HG02852 (cell line): ENCODE measurements at regions not wholly inside any gene's neighbourhood (a gene's known extent, or its start where the extent isn't known, plus 50 kb on each side); places are given as distances from the start of the nearest gene placed in this dataset.

ENCODE experiments used
- ATAC-seq: cut with Tn5 transposase; IDR thresholded peaks from one replicate; pipeline ENCODE4 v1.9.1; 2021; ENCODE audit warnings: mild to moderate bottlenecking, moderate library complexity; ENCODE audit not compliant: unreplicated experiment

DNA sequence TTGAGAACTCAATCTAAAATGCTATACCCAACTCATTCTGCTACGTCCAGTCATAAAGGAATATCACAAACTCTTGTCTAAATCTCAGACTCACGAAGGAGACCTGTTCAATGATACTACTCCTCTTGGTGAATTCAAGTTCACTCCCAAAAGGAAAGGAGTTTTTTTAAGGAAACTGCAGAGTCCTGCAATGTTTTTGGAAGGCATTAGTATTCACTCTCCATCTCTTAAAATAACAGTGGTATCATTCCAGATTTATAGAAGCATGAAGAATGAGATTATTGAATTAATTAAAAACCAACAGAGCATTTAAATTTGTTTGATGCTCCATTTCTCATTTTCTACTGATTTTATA is 73.4 kb downstream of the FOXD1 start:
- ATAC-seq: no peak

DNA sequence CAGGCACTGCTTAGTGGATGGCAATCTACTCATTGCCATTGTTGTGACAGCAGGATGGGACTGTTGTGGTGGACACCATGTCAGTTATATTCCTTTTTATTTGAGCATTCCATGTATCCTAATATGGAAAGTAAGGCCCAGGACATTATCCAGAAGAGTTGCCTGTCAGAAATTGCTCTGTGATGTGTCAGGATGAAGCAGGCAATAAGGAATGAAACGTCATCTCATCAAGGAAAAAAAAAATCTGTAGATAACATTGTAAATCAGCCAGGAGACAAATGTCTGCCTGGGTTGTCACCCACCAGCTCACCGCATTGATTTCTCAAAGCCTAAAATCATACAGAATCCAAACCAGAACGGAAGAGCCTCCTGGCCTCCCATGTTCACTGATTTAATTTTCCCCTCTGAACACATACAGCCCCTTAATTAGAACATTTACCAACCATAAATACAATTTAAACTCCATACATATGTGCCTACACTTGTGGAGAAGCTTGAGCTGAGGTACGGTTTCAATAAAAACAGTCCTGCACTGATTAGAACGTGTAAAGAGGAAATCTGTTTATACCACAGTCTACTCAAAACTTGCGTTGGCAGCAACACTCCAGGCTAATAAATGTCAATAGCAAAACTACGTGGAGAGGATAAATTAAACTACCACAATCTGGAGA is 73.9 kb downstream of the FOXD1 start:
- no peak for ATAC-seq

DNA sequence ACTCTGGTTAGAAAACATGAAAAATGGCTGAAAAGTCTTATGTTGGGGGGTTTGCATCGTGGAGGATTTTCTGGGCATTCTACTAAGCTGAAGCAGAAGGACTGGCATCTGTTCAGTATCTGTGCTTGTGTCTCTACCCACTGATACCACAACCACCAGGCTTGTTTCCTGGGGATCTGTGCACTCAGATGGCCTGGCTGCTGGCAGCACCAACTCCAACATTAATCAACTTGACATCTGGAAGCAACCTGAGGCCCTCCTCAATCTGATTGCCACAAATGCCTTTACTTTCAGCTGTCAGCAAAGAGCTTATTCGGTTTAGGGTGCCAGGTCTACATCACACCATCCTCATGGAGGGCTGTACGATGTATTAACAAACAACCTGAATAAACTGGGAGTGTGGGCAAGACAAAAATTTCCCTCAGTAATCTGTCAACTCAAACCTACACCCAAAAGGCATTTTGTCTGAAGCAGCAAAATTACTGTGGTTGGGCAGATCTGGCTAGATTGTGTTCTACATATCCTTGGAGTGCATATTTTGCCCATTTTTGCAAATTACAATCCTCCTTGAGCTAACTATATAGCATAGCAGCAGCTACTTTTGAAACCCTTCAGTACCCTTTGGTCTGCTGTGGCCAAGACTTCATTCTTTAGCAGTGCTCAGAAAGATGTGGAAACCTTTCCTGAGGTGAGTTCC is 74.6 kb downstream of the FOXD1 start:
- no peak for ATAC-seq

DNA sequence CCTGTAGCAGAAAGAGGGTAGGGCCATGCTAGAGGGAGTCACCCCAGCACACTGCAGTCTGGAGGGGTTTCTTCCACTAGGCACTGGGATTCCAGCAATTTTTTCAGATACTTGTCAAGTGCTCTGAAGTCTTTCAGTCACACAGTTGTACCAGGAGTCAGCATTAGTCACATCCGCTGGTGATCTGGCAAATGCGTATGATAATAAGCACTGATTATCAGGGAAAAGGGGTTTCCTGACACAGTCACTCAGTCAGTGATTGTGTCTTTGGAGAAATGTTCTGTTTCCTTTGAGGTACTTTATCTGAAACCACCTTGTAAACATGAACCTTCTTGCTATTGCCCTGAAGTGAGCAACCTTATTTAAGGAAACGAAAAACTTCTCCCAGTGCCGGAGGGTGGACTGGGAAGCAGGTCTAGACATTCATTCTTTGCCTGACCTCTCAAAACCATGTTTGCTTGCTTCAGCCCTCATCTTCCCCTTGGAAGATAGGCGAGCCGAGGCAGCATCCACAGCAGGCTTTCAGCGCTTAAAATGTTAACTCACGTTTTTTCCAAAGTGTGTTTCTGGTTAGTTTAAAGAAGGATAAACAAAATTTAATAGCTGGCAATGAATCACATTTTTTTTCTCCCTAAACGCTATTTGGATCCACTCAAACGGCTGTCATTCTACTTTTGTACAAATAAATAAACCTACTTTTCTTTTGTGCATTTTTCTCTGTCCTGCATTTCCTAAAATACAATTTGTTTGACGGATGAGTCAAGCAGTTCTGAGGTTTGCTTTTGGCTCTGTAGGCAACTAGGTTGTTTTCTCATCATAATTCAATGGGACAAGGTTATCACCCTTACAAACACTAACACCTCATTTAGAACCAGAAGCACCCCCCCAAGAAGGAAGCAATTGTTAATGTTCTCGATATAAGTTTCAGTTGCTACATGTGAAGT is 77.7 kb downstream of the FOXD1 start:
- no peak for ATAC-seq

DNA sequence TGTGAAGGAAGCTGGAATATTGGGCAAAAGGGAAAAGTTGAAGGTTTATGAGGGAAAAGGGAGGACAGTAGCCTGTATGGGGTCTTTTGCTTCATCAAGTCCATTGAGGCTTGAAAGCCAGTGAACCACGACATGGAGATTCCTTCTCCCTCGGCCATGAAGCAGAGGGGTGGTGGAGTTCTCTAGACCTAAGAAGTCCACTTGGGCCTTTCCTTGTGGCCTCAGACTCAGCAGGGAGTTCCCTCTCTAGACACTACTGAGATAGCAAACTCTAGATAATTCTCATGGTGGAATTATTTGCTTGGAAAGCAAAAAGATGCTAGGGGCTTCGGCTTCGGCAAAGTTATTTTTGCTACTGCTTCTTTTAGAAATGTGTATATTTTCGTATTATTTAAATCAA is 78.5 kb downstream of the FOXD1 start:
- no peak for ATAC-seq

DNA sequence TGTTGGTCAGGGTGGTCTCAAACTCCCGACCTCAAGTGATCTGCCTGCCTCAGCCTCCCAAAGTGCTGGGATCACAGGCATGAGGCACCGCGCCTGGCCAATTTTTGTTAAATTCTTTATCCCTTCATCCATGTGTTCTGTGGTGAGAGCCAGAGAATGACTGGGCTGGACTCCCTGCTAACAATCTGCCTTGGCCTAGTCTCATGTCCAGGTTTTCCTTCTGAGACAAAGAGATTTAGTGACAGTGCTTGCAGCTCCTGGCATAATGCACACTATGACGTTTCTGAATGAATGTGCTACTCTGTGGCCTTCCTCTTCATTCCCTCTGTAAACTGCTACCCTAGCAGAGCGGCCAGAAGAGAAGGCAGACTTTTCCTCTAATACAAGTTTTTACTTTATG is 79.3 kb downstream of the FOXD1 start:
- ATAC-seq: no peak

DNA sequence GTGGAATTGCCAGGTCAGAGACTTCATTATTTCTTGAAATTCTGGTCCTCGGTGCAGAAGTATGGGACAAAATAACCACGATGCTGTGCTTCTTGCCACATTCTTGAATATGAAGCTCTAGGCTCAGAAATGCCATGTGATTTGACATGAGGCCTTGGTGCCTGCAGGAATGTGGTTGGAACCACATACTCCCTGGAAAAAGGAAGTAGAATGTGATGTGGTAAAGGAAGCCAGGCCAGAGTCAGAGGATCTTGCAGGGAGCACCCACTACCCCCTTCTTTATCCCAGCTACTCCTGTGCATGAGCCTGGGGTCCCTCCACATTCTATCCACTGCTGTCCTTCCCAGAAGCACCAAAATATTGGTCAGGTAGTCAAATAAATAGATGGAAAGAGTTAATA is 80.9 kb downstream of the FOXD1 start:
- ATAC-seq: no peak

DNA sequence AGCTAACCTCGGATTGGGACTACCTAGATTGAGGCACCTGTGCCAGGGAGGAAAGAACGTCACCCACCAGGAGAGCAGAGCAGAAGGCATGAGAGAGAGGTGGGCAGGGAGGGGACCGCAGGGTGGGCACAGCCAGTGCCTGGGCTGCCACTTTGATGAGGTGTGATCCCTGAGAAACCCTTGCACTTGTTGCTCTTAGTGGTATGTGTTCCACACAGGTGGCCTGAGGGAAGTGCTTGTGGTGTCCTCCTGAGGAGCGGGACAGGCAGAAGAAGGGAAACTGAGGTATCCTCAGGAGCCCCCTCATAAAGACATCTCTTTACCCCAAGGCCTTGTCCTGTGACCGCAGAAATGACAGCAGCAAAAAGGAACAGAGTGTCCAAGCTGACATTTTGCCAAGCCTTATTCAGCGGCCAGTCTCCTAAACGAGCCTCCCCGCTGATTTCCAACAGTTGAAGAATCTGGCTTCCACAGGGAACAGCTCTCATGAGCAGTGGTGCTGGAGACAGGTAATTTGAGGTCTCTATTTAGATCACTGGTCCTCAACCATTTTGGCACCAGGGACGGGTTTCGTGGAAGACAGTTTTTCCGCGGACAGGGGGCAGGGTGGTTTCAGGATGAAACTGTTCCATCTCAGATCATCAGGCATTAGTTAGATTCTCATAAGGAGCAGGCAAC is 82.4 kb downstream of the FOXD1 start:
- no peak for ATAC-seq

DNA sequence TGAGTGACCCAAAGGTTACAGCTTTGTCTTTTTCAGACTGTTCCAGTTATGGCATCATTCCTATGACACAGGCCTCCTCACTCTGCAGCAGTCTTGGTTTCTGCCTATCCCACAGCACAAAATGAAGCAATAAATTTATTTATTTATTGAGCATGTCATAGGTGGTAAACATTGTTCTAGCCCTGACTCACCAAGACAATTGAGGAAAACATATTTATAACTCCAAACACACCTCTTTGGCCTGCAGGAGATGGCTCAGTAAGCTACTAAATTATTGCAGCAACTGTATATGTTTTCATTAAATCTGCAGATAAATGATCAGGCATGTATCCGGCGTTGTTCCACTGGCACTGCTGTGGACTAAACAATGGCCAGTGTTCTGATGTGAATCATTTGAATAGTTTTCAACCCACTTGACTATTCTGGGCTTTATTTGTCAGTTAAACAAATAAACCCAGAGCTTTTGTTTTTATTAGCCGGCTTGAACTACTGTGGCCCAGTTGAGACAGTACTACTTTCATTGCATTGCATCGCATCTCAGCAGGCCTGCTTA is 83.2 kb downstream of the FOXD1 start:
- no peak for ATAC-seq

DNA sequence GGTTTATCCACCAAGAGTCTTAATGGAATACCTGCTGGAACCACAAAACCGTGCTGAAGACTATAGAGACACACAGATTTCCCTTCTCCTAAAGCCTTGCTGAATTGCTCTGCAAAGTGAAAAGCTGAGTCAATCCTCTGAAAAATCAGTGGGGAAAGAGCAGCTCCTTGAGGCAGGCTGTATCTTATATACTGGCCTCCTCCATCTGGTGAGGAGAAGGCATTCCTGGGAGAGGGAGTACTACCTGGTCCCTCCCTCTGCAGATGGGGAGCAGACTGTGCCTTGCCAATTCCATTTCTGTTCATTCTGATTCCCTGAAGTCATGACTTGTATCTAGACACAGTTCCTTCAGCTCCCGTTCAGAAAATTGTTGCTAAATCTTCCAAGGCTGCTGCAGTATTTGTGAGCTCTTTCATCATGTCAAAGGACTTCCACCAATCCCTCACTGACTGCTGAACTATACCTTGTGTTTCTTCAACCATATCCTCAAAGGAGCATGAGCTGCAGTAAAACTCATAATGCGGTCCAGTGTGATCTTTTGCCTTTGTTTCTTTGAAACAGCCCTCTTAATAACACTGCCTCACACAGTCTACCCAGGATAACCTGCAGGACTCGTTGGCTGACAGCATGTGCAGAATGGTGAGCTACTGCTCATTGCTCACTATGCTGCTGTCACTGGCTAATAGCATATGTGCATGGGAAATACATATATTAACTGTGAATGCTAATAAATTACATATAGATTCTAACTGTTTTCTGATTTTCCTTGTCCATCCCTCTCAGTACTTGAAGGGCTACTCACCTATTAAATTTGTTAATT is 84.5 kb downstream of the FOXD1 start:
- no peak for ATAC-seq

DNA sequence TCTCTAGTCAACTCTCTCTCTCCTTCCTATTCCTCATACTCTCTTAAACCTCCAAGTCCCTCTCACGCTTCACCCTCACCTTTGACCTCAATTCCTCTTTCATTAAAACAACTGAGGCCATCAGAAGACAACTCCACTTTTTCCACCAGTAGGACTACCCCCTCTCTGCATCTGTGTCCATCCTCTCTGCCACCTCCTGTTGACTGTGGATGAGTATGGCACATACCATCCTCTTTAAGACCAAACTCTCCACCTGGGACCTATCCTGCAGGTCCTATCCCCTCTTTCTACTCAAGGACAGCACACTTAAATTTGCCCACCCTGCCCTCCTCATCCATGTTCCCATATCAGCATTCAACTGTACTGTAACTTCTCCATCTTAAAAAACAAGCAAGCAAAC is 89.2 kb downstream of the FOXD1 start:
- no peak for ATAC-seq

DNA sequence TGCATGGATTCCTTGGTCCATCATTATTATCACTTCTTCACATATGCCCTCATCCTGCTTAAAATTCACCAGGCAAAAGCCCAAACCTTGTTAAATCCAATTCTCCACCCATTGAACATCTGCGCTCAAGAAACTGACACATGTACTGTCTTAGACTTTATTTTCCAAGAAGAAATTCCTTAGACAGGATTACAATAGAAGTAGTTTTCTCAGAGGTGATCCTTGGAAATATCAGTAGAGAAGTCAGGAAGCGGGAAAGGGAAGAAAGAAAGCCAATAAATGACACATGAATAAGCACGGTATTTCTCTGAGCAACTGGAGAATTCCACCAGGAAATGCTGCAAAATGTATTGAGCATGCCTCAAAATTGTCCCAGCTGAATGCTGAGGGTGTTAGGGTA is 90.2 kb downstream of the FOXD1 start:
- no peak for ATAC-seq

DNA sequence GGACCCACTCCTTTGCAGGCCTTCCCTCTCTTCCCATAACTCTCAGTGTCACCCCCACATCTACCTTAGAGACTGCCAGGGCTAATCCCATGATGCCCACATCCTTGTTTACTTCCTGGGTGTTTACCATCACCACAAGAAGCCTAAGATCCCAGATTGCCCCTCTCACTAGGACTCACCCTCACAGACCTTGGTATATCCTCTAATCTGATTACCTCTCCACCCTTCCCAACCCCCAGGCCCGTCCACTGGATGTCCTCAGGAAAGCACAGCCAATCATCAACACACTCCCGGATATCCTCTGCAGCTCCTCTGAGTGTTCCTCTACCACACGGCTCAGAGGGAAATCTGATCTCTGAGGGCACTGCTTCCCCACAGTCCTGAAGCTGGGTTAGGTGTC is 91.0 kb downstream of the FOXD1 start:
- no peak for ATAC-seq

DNA sequence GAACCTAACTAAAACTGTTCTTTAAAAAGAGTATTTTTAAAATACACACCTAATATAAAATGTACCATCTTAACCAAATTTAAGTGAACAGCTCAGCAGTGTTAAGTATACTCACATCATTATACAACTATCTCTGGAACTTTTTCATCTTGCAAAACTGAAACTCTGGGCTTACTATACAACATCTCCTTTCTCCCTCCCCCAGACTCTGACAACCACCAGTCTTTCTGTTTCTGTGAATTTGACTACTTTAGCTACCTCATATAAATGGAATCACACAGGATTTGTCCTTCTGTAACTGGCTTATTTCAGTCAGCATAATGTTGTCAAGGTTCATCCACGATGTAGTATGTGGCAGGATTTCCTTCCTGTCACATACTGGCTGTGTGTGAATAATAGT is 93.5 kb downstream of the FOXD1 start:
- no peak for ATAC-seq

DNA sequence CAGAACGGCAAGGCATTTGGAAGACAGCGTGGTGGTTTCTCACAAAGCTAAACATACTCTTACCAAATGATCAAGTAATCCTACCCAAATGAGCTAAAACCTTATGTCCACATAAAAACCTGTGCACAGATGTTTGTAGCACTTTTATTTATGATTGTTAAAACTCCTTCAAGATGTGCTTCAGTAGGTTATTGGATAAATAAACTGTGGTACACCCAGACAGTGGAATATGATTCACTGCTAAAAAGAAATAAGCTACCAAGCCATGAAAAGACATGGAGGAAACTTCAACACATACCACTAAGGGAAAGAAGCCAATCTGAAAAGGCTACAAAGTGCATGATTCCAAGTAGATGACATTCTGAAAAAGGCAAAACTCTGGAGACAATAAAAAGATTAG is 94.2 kb downstream of the FOXD1 start:
- ATAC-seq: no peak

DNA sequence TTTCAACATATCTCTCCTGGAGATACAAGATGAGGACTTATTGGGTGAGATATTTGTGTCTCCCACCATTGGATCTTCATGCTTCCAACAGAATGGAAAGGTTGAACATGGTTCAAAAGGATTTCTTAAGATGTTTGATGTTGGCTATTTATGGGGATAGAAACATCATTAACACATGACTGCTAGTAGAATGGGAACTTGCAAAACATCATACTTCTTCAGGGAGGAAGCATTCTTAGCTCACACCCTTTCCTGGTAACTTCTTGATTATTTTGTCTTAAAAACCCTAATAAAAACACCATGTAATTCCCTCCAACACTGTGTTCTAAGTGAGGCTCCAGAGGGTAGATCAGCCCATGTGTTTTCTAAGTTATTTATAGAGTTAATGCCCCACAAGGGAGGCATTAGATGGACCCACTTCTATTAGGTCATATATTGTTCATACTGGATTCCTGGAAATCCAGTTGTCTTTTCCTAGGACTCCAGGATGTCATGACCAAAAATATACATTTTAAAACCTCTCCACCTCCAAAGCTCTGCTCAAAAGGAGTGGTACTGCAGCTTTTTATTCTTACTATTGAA is 95.8 kb downstream of the FOXD1 start:
- ATAC-seq: no peak

DNA sequence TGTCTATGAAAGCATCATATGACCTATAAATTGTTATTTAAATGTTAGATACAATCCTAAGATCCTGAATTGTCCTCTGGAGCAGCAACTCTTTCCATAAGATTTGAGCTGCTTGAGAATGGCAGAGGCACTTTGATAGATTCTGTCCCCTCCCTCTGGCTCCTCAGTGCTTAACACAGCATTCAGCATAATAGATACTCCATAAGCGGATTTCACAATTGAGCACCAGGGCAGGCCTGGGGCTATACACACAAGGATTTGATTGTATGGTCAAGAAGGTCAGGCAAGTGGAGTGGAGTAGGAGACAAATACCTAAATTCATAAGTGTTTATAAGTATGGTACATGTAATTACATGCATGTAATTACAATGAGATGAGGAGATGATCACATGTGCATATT is 96.3 kb downstream of the FOXD1 start:
- ATAC-seq: no peak

DNA sequence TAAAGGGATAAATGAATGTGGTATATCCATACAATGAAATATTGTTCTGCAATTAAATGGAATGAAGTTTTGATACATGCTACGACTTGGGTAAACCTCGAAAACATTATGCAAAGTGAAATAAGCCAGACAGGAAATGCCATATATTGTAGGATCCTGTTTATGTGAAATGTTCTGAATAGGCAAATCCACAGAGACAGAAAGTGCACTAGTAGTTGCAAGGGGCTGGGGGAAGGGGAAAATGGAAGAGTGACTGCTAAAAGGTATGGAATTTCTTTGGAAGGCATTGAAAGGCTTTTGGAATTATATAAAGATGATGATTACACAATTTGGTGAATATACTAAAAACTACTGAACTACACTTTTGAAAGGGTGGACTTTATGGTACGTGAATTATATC is 97.0 kb downstream of the FOXD1 start:
- no peak for ATAC-seq

DNA sequence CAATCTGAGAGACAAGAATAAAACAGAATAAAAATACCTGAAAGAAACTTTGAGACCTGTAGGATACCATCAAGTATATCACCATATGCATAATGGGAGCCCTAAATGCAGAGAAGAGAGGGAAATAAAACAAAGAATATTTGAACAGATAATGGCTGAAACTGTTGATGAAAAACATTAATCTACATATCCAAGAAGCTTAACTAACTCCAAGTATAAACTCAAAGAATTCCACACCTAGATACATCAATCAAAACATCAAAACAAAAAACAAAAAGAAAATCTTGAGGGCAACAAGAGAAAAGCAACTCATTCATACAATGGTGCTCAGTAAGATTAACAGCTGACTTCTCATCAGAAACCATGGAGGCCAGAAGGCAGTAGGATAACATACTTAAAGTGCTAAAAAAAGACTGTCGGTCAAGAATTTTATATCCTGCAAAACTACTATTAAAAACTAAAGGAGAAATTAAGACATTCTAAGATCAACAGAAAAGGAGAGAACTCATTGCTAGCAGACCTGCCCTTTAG is 101.6 kb downstream of the FOXD1 start:
- no peak for ATAC-seq

DNA sequence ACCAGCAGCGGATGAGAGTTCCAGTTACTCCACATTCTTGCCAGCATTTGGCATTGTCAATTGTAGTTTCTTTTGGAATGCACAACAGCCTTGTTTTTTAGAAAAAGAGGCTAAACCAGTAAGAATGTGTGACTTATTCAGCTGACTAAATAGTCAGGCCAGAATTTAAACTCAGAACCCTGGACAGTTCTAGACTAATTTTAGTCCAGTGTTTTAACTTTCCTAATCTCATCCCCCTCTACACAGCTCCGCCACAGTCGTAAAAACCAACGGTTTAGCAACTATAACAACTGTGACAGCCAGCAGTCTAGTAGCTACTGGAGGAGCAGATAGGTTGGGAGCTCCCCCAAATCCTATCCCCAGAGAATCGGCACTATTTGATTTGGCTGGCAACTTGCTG is 103.7 kb downstream of the FOXD1 start:
- ATAC-seq: no peak
